GM19467 (cell line): ENCODE measurements at regions not wholly inside any gene's neighbourhood (a gene's known extent, or its start where the extent isn't known, plus 50 kb on each side); places are given as distances from the start of the nearest gene placed in this dataset.
"Not testable (repeated sequence)": the region's sequence is repeated elsewhere in the genome, so short reads cannot be mapped to it uniquely, and the experiment has no call there.

Source experiments
- ATAC-seq: cut with Tn5 transposase; IDR thresholded peaks from one replicate; pipeline ENCODE4 v1.9.1; 2021; ENCODE audit warnings: mild to moderate bottlenecking, moderate library complexity; ENCODE audit not compliant: unreplicated experiment

GRCh38 chr20:30164389-30164788, 1093.1 kb upstream of the DEFB115 start:
- ATAC-seq, result not testable (repeated sequence)

DNA sequence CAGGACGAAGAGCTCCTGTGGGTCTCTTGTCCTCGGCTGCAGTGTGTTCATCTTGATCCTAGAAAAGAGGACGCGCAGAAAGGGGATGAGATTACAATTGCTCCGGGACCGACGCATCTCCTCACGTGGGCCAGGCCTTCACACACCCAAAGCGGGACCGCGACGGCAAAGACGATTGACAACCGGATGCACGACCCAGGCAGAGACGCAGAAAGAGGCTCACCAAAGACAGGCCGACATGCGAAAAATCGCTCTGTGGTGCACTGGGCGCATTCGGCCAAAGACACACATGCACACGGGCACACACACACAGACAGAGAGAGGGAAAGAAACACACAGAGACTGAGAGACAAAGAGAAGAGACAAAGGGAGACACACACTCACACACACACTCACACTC, 1089.9 kb upstream of the DEFB115 start:
- ATAC-seq, result no peak

- no peak for ATAC-seq
Observed at GRCh38 chr20:30168025-30168799, 1089.3 kb upstream of the DEFB115 start.

DNA sequence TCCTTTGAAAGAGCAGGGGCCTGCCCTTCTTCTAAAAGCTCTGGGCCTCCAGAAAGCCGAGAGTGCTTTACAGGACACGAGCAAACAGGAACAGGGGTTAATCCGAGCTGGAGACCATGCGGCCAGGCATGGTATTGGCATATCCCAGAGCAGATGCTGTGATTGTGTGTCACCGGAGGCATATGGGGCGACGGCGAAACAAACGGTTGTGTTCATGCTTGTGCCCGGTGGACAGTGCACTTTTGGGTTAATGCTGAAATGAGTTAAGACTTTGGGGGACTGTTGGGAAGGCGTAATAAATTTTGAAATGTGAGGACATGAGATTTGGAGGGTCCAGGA, 1088.7 kb upstream of the DEFB115 start:
- no peak for ATAC-seq

GRCh38 chr20:30175681-30176080, 1081.8 kb upstream of the DEFB115 start:
- ATAC-seq, result no peak

DNA sequence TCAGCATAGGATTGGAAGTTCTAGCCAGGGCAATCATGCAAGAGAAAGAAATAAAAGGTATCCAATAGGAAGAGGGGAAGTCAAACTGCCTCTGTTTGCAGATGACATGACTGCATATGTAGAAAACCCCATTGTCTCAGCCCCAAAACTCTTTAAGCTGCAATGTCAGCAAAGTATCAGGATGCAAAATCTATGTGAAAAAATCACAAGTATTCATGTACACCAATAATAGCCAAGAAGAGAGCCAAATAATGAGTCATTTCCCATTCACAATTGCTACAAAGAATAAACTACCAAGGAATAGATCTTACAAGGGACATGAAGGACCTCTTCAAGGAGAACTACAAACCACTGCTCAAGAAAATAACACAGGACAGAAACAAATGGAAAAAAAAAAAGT, 1074.3 kb upstream of the DEFB115 start:
- not testable (repeated sequence) for ATAC-seq

DNA sequence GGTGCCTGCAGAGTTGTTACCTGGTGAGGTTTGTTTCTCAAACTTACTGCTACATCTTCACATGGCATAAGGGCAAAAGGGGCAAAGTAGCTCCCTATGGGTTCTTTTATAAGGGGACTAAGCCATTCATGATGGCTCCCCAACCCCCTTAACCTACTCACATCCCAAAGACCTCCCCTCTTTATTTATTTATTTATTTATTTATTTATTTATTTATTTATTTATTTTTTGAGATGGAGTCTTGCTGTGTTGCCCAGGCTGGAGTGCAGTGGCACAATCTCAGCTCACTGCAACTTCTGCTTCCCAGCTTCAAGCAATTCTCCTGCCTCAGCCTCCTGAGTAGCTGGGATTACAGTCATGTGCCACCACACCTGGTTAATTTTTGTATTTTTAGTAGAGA, 1065.7 kb upstream of the DEFB115 start:
- not testable (repeated sequence) for ATAC-seq

DNA sequence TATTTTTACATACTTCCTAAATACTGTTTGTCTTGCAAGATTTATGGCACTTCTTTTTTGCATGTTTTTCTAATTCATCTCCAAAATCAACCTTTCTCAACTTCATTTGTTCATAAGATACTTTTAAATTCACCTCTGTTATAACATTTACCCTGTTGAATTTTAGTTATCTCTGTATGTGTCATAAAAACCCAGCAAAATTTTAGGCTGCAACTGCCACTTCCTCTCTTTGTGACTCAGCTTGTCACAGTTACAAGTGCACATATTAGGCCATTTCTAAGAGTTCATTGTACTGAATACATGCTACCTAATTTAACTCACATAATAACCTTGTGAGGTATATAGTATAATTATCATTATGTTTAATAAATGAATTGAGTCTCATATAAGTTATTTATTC, 1023.0 kb upstream of the DEFB115 start:
- ATAC-seq, result not testable (repeated sequence)

GRCh38 chr20:30275073-30275472, 982.4 kb upstream of the DEFB115 start:
- not testable (repeated sequence) for ATAC-seq

DNA sequence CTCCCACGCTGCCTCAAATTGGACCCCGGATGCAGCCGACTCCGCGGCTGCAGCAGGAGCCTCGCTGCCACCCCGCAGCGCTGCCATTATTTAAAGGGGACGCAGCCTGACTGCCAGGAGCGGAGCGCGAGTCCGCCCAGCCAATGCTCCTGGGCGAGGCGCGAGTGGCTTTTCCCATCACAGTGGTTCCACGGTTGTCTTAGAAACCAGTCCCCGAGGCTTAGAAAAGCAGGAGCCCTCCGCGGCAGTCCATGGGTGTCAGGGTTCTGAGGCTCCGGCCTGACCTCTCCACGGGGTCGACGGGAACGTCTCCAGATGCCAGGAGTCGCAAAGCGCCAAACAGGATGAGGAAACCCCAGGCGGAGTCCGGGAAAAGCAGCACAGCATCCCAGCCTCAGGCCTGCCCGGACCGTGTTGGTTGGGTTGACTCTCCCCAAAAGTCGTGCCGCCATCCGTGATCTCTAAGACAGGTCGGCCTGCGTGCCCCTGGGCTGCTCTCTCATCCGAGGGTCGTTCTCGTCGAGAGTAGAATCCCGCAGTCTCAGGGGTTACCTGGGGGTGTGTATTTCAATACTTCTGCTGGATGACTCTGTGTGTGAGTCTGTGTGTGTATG, 975.8 kb upstream of the DEFB115 start:
- no peak for ATAC-seq

GRCh38 chr20:30283476-30284280, 973.8 kb upstream of the DEFB115 start:
- ATAC-seq, result not testable (repeated sequence)

DNA sequence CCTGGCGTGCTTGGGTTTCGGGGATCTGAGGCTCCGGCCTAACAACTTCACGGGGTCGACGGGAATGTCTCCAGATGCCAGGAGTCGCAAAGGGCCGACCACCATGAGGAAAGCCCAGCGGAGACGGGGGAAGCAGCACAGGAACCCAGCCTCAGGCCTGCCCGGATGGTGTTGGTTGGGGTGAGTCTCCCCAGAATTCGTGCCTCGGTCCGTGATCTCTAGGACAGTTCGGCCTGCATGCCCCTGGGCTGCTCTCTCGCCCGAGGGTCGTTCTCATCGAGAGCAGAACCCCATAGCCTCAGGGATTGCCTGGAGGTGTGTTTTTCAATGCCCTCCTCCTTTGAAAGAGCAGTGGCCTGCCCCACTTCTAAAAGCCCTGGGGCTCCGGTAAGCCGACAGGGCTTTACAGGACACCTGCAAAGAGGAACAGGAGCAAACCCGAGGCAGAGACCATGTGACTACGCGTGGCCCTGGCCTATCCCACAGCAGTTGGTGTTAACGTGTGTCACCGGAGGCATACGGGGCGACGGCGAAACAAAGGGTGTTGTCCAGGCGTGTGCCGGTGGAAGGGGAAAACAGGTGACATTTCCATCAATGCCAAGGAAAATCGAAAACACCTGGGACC, 973.1 kb upstream of the DEFB115 start:
- ATAC-seq, result no peak

DNA sequence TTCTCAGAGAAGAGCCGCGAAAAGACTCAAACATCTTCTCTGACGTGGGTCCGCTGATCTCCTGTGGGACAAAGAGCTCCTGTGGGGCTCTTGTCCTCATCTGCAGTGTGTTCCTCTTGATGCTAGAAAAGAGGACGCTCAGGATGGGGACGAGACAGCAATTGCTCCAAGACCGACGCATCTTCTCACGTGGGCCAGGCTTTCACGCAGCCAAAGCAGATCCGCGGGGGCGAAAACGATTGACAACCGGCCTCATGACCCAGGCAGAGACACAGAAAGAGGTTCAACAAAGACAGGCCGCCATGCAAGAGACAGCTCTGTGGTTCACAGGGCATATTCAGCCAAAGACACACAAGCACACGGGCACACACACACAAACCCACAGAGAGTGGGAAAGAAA, 971.8 kb upstream of the DEFB115 start:
- ATAC-seq, result no peak

- no peak for ATAC-seq
Observed at GRCh38 chr20:30286157-30286556, 971.3 kb upstream of the DEFB115 start.

DNA sequence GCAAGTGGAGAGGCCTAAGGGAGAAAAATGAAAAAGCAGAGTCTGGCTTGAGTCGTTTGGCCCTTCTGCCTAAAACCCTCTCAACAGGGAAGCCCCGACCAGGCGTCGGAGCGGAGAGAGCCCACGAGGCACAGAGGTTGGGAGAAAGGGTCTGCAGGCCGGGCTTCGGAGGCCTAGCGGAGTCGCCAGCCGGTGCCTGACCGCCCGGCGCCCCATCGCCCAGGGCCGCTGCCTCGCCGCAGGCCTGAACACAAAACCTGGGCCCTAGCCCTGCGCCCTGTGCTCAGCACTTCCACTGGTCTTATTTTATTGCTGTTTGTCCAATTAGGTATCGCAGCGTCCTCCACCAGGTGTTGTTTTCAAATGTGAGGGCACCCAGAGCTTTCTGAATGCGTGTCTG, 970.0 kb upstream of the DEFB115 start:
- ATAC-seq, result not testable (repeated sequence)

- no peak for ATAC-seq
Observed at GRCh38 chr20:30288346-30288745, 969.1 kb upstream of the DEFB115 start.

DNA sequence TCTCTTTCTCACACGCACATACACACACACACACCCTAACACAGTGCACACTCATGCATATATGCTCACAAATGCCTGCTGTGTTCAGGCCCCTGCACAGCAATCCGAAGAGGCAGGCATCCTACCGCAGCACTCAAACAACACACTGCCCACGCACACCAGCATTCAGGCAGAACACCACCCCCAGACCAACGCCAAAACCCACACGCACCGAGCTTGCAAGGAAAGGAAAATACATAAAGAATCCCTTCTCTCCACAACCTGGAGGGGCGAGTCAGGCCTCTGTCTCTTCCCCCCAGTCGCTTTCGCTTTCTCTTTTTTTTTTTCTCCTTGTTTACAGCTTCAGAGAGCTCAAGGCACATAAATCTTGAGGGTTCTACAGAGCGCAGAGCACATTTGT, 968.4 kb upstream of the DEFB115 start:
- ATAC-seq, result not testable (repeated sequence)

DNA sequence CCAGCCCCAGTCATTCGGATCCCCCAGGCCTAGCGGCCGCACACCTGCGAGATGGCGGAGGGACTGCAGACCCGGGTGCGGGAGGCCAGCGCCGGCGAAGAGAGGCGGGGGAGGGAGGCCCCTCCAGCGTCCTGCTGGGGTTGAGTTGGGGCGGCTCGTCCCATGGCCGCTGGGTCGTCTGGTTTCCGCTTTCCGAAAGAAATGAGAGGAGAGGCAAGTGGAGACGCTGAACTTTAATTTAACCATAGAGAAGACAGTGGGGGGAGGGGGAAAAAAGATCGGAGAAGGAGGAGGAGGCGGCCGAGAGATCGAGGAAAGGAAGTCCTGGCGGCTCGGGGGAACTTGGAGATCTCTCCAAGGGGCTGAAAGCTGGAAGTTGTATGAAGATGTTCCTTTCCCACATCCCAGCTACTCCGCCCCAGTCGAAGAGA, 967.7 kb upstream of the DEFB115 start:
- ATAC-seq, result not testable (repeated sequence)

DNA sequence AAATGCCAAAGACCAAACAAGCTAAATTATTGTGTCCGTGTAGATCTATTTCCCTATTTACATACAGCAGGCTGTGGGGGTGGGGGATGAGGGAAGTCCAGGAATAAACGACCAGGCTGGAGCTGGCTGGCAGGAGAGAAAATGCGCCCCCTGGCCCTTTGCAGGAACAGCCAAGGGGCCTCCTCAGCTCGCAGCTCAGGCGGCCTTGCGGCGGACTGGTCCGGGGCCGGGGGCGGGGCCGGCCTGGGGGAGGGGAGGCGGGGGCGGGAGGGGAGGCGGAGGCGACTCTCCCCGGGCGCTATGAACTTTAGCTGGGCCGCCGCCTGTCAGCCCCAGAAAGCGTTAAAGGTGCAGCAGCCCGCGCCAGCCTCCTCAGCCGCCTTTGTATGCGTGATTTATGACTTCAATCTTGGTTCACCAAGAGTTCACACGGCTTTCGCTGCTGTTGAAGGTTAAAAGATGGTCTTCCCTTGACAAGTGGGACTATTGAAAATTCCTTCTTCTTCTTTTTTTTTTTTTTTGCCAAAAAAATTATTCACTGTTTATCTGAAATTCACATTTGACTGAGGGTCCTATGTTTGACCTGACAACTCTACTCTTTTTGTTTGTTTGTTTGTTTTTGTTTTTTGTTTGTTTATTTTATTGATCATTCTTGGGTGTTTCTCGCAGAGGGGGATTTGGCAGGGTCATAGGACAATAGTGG, 967.0 kb upstream of the DEFB115 start:
- not testable (repeated sequence) for ATAC-seq

- not testable (repeated sequence) for ATAC-seq
Observed at GRCh38 chr20:30291064-30291379, 966.4 kb upstream of the DEFB115 start.

GRCh38 chr20:30291686-30292085, 965.8 kb upstream of the DEFB115 start:
- not testable (repeated sequence) for ATAC-seq
